ENCODE measurements at regions not wholly inside any gene's neighbourhood (a gene's known extent, or its start where the extent isn't known, plus 50 kb on each side); places are given as distances from the start of the nearest gene placed in this dataset.

DNA sequence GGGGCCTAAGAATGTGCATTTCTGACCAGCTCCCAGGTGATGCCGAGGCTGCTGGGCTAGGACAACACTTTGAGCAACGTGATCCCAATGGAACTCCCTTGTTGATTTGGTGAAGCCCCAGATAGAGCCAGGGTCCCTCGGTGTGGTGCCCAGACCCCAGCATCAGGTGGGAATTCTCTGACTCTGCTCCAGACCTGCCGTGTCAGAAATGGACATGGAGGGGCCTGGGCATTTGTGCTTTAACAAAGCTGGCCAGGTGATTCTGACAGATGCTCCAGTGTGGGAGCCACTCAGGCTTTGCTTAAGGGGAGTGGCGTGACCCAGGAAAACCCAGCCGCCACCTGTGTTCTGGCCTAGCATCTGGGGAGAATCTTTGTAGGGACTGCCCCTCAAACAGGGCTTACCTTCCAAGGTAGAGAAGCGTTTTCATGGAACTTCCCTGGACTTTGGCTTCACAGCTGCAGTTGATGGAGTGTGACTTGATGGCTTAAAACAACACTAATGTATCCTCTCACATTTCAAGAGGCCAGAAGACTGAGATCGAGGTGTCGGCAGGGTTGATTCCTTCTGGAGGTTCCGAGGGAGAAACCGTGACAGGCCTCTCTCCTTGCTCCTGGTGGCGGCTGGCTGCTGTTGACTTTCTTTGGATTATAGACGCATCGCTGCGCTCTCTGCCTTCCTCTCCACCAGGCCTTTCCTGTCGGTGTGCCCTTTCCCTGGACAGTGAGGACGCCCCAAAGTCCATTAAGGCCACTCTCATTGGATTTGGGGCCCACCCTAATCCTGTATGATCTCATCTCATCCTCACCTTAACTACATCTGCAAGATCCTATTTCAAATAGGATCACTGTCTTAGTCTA lies 57.0 kb upstream of the HDAC4 start:
- no peak for TF ChIP-seq POLR2AphosphoS5 (IDR thresholded peaks at IDR 0.05; ENCODE audit: low read depth, low read length)
- TF ChIP-seq, protein P1, sequence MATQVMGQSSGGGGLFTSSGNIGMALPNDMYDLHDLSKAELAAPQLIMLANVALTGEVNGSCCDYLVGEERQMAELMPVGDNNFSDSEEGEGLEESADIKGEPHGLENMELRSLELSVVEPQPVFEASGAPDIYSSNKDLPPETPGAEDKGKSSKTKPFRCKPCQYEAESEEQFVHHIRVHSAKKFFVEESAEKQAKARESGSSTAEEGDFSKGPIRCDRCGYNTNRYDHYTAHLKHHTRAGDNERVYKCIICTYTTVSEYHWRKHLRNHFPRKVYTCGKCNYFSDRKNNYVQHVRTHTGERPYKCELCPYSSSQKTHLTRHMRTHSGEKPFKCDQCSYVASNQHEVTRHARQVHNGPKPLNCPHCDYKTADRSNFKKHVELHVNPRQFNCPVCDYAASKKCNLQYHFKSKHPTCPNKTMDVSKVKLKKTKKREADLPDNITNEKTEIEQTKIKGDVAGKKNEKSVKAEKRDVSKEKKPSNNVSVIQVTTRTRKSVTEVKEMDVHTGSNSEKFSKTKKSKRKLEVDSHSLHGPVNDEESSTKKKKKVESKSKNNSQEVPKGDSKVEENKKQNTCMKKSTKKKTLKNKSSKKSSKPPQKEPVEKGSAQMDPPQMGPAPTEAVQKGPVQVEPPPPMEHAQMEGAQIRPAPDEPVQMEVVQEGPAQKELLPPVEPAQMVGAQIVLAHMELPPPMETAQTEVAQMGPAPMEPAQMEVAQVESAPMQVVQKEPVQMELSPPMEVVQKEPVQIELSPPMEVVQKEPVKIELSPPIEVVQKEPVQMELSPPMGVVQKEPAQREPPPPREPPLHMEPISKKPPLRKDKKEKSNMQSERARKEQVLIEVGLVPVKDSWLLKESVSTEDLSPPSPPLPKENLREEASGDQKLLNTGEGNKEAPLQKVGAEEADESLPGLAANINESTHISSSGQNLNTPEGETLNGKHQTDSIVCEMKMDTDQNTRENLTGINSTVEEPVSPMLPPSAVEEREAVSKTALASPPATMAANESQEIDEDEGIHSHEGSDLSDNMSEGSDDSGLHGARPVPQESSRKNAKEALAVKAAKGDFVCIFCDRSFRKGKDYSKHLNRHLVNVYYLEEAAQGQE (IDR thresholded peaks at IDR 0.05; ENCODE audit: insufficient read depth in 1 of 2, low read depth in 2 of 2, low read length in 2 of 2) = no peak
- TF ChIP-seq SIN3A (IDR thresholded peaks at IDR 0.05; ENCODE audit: borderline replicate concordance, insufficient read depth, low read length) = no peak
- no peak for TF ChIP-seq TAF1 (IDR thresholded peaks at IDR 0.05; ENCODE audit: borderline replicate concordance, insufficient read depth, low read length)
